ENCODE measurements at regions not wholly inside any gene's neighbourhood (a gene's known extent, or its start where the extent isn't known, plus 50 kb on each side); places are given as distances from the start of the nearest gene placed in this dataset.

GRCh38 chr20:55676097-55676496 is 329.2 kb downstream of the CBLN4 start:
- TF ChIP-seq, protein P1, sequence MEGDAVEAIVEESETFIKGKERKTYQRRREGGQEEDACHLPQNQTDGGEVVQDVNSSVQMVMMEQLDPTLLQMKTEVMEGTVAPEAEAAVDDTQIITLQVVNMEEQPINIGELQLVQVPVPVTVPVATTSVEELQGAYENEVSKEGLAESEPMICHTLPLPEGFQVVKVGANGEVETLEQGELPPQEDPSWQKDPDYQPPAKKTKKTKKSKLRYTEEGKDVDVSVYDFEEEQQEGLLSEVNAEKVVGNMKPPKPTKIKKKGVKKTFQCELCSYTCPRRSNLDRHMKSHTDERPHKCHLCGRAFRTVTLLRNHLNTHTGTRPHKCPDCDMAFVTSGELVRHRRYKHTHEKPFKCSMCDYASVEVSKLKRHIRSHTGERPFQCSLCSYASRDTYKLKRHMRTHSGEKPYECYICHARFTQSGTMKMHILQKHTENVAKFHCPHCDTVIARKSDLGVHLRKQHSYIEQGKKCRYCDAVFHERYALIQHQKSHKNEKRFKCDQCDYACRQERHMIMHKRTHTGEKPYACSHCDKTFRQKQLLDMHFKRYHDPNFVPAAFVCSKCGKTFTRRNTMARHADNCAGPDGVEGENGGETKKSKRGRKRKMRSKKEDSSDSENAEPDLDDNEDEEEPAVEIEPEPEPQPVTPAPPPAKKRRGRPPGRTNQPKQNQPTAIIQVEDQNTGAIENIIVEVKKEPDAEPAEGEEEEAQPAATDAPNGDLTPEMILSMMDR (IDR thresholded peaks at IDR 0.05), result no peak
- no peak for TF ChIP-seq EZH2 (IDR thresholded peaks at IDR 0.05; ENCODE audit: borderline replicate concordance, insufficient read depth, low read depth, low read length, poor library complexity, severe bottlenecking)
